ENCODE measurements at regions not wholly inside any gene's neighbourhood (a gene's known extent, or its start where the extent isn't known, plus 50 kb on each side); places are given as distances from the start of the nearest gene placed in this dataset.

DNA sequence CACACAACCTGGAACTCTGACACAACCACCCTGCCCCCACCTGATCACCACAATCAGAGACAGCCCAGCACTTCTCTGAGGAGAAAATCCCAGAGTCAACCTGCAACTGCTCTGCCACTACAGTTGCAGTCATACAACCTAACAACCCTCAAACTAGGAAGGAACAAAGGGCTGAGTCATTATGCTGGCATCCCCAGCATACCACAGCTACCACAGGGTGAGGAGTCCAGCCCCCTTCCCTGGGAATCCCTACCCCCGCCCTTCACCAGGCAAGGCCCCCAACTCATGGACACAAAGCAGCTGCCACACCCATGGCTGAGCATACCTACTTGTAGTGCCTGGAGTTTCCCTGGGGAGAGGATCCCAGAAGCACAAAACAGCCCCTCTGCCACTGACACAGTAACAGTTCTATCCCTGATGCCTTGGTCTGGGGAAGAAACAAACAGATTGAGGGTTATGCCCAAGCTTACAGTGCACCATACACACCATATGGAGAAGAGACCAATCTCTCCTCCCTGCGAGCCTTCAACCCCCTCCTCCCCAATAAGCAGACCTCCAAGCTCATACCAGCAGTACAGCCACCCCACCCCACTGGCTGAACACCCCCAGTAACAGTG, 68.5 kb upstream of the C11orf58 start:
- TF ChIP-seq CTCF (IDR thresholded peaks at IDR 0.05; ENCODE audit: insufficient read depth, low read depth, low read length) (no peak), EZH2 (IDR thresholded peaks at IDR 0.05; ENCODE audit: insufficient read depth, low read length) (no peak)

Measured in astrocyte (in vitro differentiated cells and primary cell).